ENCODE measurements at regions not wholly inside any gene's neighbourhood (a gene's known extent, or its start where the extent isn't known, plus 50 kb on each side); places are given as distances from the start of the nearest gene placed in this dataset.

GRCh38 chr9:134252084-134252830 is 74.0 kb upstream of the RXRA start:
- Histone ChIP-seq H3K9me3 (ENCODE audit: control insufficient read depth in 1 of 2, insufficient read depth in 1 of 2, low read depth in 1 of 2, low read length in 2 of 2) (peaks cover 5% of the 10 kb centered on the region in 2 experiments; a peak in 2 of 4 replicates), H3K36me3 (ENCODE audit: control insufficient read depth in 1 of 2, insufficient read depth in 2 of 2, low read length in 2 of 2) (no peaks in the 10 kb centered on the region), H2AFZ (ENCODE audit: low read depth, low read length, poor library complexity, severe bottlenecking) (no peak overlapping the region), H3K27ac (ENCODE audit: low read depth, low read length) (no peak overlapping the region), H3K4me3 (replicated peaks in 1 of 2; ENCODE audit: low read depth in 1 of 2, low read length in 2 of 2) (no peak overlapping the region), H3K4me2 (ENCODE audit: low read length) (no peak overlapping the region), H3K79me2 (ENCODE audit: insufficient read depth, low read length) (no peaks in the 10 kb centered on the region), H4K20me1 (ENCODE audit: insufficient read depth) (no peaks in the 10 kb centered on the region), H3K9ac (ENCODE audit: low read length) (no peak overlapping the region), H3K27me3 (ENCODE audit: insufficient read depth, low read length) (peaks cover 8% of the 10 kb centered on the region; the same call in 1 of the 2 replicates), H3K9me2 (ENCODE audit: insufficient read depth) (no peaks in the 10 kb centered on the region), H3K4me1 (ENCODE audit: control insufficient read depth in 1 of 2, insufficient read depth in 2 of 2, low read length in 2 of 2) (no peaks in the 10 kb centered on the region)
- TF ChIP-seq EGR1 (IDR thresholded peaks at IDR 0.05; ENCODE audit: low read depth) = no peak
- no peak for TF ChIP-seq RAD21 (IDR thresholded peaks at IDR 0.05; ENCODE audit: low read depth)
- no peak for TF ChIP-seq FOSL1 (IDR thresholded peaks at IDR 0.05; ENCODE audit: low read depth)
- no peak for TF ChIP-seq EZH2 (IDR thresholded peaks at IDR 0.05)
- TF ChIP-seq EZH2phosphoT487 (IDR thresholded peaks at IDR 0.05; ENCODE audit: borderline replicate concordance) = no peak
- no peak for TF ChIP-seq ZBTB33 (IDR thresholded peaks at IDR 0.05; ENCODE audit: extremely low read depth, insufficient replicate concordance, low read length)
- no peak for TF ChIP-seq CEBPB (IDR thresholded peaks at IDR 0.05; ENCODE audit: low read depth)
- no peak for TF ChIP-seq SP1 (IDR thresholded peaks at IDR 0.05; ENCODE audit: low read depth)
- no peak for TF ChIP-seq SIN3A (IDR thresholded peaks at IDR 0.05; ENCODE audit: low read depth)
- TF ChIP-seq SRF (IDR thresholded peaks at IDR 0.05; ENCODE audit: low read depth) = no peak
- TF ChIP-seq TCF7L2 (IDR thresholded peaks at IDR 0.05; ENCODE audit: borderline replicate concordance, extremely low read depth, insufficient read depth, insufficient read length) = no peak
- TF ChIP-seq JUND (IDR thresholded peaks at IDR 0.05) = no peak
- no peak for TF ChIP-seq POLR2A (IDR thresholded peaks at IDR 0.05; ENCODE audit: borderline replicate concordance, extremely low read depth, insufficient read depth, insufficient read length)
- TF ChIP-seq POLR2AphosphoS5 (IDR thresholded peaks at IDR 0.05; ENCODE audit: low read depth, low read length) = no peak
- TF ChIP-seq ZFX (IDR thresholded peaks at IDR 0.05) = no peak
- ChIA-PET POLR2A (no interaction called here), RAD21 (ENCODE audit: low non-redundant PET in 1 of 2, low total read pairs in 2 of 2, uncharacterized antibody in 2 of 2, unreplicated experiment in 2 of 2) (no interaction called here), CTCF (no interaction called here)
- ATAC-seq = no peak
- intact Hi-C loops (cut with micrococcal nuclease) = no loop called here
- BruUV-seq (replicated peaks) = no TSS peak
- DNase-seq (ENCODE audit: low read depth, low spot score) = no peak
